Neural progenitor cell (in vitro differentiated cells): ENCODE measurements at regions not wholly inside any gene's neighbourhood (a gene's known extent, or its start where the extent isn't known, plus 50 kb on each side); places are given as distances from the start of the nearest gene placed in this dataset.
A peak's percentile ranks its signal among the peaks of the same experiment; 100 is the strongest.
"Not testable (repeated sequence)": the region's sequence is repeated elsewhere in the genome, so short reads cannot be mapped to it uniquely, and the experiment has no call there.

ENCODE experiments used
- DNase-seq: peaks from one replicate; pipeline ENCODE4 v3.0.0-alpha.2; 2016; ENCODE audit warnings: low spot score
- H2AFZ ChIP-seq: fragments of 200-600 bp; sonication (generic); replicated peaks from 2 replicates; pipeline ENCODE4 v1.6.1; 2016; ENCODE audit warnings: antibody characterized with exemption
- H3F3A ChIP-seq: fragments of 200-600 bp; sonication (generic); 2 replicates; pipeline ENCODE4 v1.6.1; 2016; ENCODE audit warnings: antibody characterized with exemption, low read depth
- H3K27ac ChIP-seq: fragments of 200-600 bp; sonication (generic); 2 replicates; pipeline ENCODE4 v1.5.1; 2016; ENCODE audit warnings: mild to moderate bottlenecking
- H3K27me3 ChIP-seq: fragments of 200-600 bp; sonication (generic); 2 replicates; pipeline ENCODE4 v1.6.1; 2016; ENCODE audit warnings: mild to moderate bottlenecking, moderate library complexity
- H3K36me3 ChIP-seq: fragments of 200-600 bp; sonication (generic); 2 replicates; pipeline ENCODE4 v1.5.1; 2016
- H3K4me1 ChIP-seq: fragments of 200-600 bp; sonication (generic); 2 replicates; pipeline ENCODE4 v1.6.1; 2016; ENCODE audit warnings: mixed run types
- H3K4me2 ChIP-seq: fragments of 200-600 bp; sonication (generic); 2 replicates; pipeline ENCODE4 v1.6.1; 2016
- H3K4me3 ChIP-seq: fragments of 200-600 bp; sonication (generic); 2 replicates; pipeline ENCODE4 v1.5.1; 2016
- H3K79me2 ChIP-seq: fragments of 200-600 bp; sonication (generic); 2 replicates; pipeline ENCODE4 v1.6.1; 2016; ENCODE audit warnings: low read depth
- H3K9ac ChIP-seq: fragments of 200-600 bp; sonication (generic); 2 replicates; pipeline ENCODE4 v1.6.1; 2016
- H3K9me3 ChIP-seq: fragments of 200-600 bp; sonication (generic); 2 replicates; pipeline ENCODE4 v1.5.1; 2016; ENCODE audit warnings: low read depth
- H4K20me1 ChIP-seq: fragments of 200-600 bp; sonication (generic); 2 replicates; pipeline ENCODE4 v1.6.1; 2016; ENCODE audit warnings: low read depth
- H3K27ac Mint-ChIP-seq: 3 replicates; pipeline ENCODE4 v1.8.0; 2021; ENCODE audit warnings: mixed read lengths
- H3K27me3 Mint-ChIP-seq: 2 replicates; pipeline ENCODE4 v1.8.0; 2022; ENCODE audit warnings: low read depth, mild to moderate bottlenecking, inconsistent platforms, moderate library complexity, mixed read lengths; ENCODE audit not compliant: insufficient read depth
- H3K36me3 Mint-ChIP-seq: 3 replicates; pipeline ENCODE4 v1.8.0; 2021; ENCODE audit warnings: mixed read lengths
- H3K4me1 Mint-ChIP-seq: 3 replicates; pipeline ENCODE4 v1.8.0; 2021; ENCODE audit warnings: mixed read lengths
- H3K4me3 Mint-ChIP-seq: 3 replicates; pipeline ENCODE4 v1.8.0; 2021; ENCODE audit warnings: mild to moderate bottlenecking, moderate library complexity, mixed read lengths
- H3K9me3 Mint-ChIP-seq: 3 replicates; pipeline ENCODE4 v1.8.0; 2020; ENCODE audit warnings: mixed read lengths
- EZH2 ChIP-seq: fragments of 200-600 bp; sonication (generic); IDR thresholded peaks from 2 replicates; pipeline ENCODE4 v1.6.1; 2017; ENCODE audit warnings: antibody characterized with exemption, mild to moderate bottlenecking, moderate library complexity
- EZH2phosphoT487 ChIP-seq: fragments of 200-600 bp; sonication (generic); IDR thresholded peaks from 2 replicates; pipeline ENCODE4 v1.6.1; 2017; ENCODE audit warnings: antibody characterized with exemption
- TF ChIP-seq, protein P1 (sequence below): fragments of 200-600 bp; sonication (generic); IDR thresholded peaks from 2 replicates; pipeline ENCODE4 v1.5.1; 2017; ENCODE audit warnings: antibody characterized with exemption, mild to moderate bottlenecking

DNA sequence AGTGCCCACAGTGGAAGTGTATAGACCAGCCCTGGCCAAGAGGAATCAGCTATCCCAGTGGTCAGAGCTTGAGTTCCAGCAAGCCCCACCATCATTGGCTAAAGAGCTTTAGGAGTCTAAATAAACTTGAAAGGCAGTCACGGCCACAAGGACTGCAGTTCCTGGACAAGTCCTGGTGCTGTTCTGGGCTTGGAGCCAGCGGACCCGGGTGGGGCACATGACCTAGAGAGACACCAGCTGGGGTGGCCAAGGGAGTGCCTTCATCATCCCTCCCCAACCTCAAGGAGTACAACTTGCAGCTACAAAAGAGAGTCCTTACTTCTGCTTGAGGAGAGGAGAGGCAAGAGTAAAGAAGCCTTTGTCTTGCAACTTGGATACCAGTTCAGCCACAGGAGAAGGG is 439.8 kb upstream of the TMEFF2 start:
- no peaks in the 10 kb centered on the region for H3K9me3 ChIP-seq
- H3K9me3 Mint-ChIP-seq, result no peaks in the 10 kb centered on the region
- no peaks in the 10 kb centered on the region for H4K20me1 ChIP-seq
- H3K9ac ChIP-seq, result no peak overlapping the region
- no peak overlapping the region for H3K4me2 ChIP-seq
- no peak overlapping the region for H3K27ac ChIP-seq
- no peaks in the 10 kb centered on the region for H3K36me3 ChIP-seq
- no peak overlapping the region for H3K27ac Mint-ChIP-seq
- DNase-seq, result no peak
- H3K79me2 ChIP-seq, result no peaks in the 10 kb centered on the region
- H3K4me3 Mint-ChIP-seq, result no peak overlapping the region
- no peak overlapping the region for H2AFZ ChIP-seq
- H3K4me1 ChIP-seq, result no peaks in the 10 kb centered on the region
- H3F3A ChIP-seq, result no peaks in the 10 kb centered on the region
- no peaks in the 10 kb centered on the region for H3K4me1 Mint-ChIP-seq
- H3K27me3 Mint-ChIP-seq, result no peaks in the 10 kb centered on the region
- H3K36me3 Mint-ChIP-seq, result no peaks in the 10 kb centered on the region
- no peak overlapping the region for H3K4me3 ChIP-seq
- no peaks in the 10 kb centered on the region for H3K27me3 ChIP-seq
- TF ChIP-seq EZH2phosphoT487 (no peak), EZH2 (no peak)
- TF ChIP-seq, protein P1, sequence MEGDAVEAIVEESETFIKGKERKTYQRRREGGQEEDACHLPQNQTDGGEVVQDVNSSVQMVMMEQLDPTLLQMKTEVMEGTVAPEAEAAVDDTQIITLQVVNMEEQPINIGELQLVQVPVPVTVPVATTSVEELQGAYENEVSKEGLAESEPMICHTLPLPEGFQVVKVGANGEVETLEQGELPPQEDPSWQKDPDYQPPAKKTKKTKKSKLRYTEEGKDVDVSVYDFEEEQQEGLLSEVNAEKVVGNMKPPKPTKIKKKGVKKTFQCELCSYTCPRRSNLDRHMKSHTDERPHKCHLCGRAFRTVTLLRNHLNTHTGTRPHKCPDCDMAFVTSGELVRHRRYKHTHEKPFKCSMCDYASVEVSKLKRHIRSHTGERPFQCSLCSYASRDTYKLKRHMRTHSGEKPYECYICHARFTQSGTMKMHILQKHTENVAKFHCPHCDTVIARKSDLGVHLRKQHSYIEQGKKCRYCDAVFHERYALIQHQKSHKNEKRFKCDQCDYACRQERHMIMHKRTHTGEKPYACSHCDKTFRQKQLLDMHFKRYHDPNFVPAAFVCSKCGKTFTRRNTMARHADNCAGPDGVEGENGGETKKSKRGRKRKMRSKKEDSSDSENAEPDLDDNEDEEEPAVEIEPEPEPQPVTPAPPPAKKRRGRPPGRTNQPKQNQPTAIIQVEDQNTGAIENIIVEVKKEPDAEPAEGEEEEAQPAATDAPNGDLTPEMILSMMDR, result no peak

DNA sequence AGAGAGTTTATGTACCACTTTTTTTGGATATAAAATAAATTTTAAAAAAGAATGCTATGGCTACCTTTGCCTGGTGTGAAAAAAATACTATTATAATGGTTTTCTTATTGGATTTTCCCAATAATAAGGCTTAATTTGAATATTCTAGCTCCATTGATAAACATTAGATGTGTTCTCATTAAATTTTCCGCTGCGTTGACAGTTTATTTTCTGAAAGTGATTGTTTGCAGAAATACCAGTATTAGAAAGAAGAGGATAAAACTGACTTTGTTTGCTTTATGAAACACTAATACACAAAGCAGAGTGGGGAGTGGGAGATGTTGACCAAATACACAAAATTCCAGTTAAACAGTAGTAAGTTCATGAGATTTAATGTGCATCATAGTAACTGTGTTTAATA is 433.3 kb upstream of the TMEFF2 start:
- Histone ChIP-seq H2AFZ (no peak overlapping the region), H3K4me3 (no peak overlapping the region), H4K20me1 (no peaks in the 10 kb centered on the region), H3K36me3 (no peaks in the 10 kb centered on the region), H3K9ac (no peak overlapping the region), H3K79me2 (no peaks in the 10 kb centered on the region), H3K27ac (no peak overlapping the region), H3K27me3 (no peaks in the 10 kb centered on the region), H3K4me2 (no peak overlapping the region), H3K9me3 (no peaks in the 10 kb centered on the region), H3K4me1 (no peaks in the 10 kb centered on the region), H3F3A (no peaks in the 10 kb centered on the region)
- Mint-ChIP-seq H3K27me3 (no peaks in the 10 kb centered on the region), H3K4me3 (no peak overlapping the region), H3K27ac (no peak overlapping the region), H3K36me3 (no peaks in the 10 kb centered on the region), H3K4me1 (no peaks in the 10 kb centered on the region), H3K9me3 (no peaks in the 10 kb centered on the region)
- no peak for TF ChIP-seq EZH2
- TF ChIP-seq, protein P1, result no peak
- no peak for TF ChIP-seq EZH2phosphoT487
- DNase-seq, result no peak

DNA sequence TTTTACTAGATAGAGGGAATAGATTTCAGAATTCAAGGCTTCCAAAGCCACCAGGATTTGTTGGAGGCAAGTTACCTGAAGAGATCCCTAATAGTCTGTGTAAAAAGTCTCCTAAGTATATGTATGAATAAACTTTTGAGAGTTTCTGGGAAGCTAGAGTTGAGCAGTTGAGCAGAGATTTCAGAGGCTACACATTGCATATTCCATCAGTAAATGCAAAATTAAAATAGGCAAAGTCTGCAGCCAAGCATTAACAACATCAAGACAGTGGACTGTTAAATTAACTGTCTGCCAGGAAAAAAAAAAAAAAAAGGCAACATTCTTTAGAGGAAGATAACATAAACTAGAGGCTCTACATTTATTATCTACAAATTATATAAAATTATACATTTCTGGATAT is 420.4 kb upstream of the TMEFF2 start:
- Histone ChIP-seq H3K79me2 (no peaks in the 10 kb centered on the region), H3K4me1 (no peaks in the 10 kb centered on the region), H3F3A (no peaks in the 10 kb centered on the region), H3K9me3 (no peaks in the 10 kb centered on the region), H3K9ac (no peak overlapping the region), H3K36me3 (no peaks in the 10 kb centered on the region), H3K4me3 (no peak overlapping the region), H3K4me2 (no peak overlapping the region), H3K27ac (no peak overlapping the region), H2AFZ (no peak overlapping the region), H4K20me1 (no peaks in the 10 kb centered on the region), H3K27me3 (no peaks in the 10 kb centered on the region)
- Mint-ChIP-seq H3K27ac (no peak overlapping the region), H3K4me3 (no peak overlapping the region), H3K4me1 (peaks cover 3% of the 10 kb centered on the region), H3K27me3 (no peaks in the 10 kb centered on the region), H3K9me3 (no peaks in the 10 kb centered on the region), H3K36me3 (no peaks in the 10 kb centered on the region)
- no peak for TF ChIP-seq EZH2
- no peak for TF ChIP-seq EZH2phosphoT487
- TF ChIP-seq, protein P1, result no peak
- DNase-seq, result no peak

DNA sequence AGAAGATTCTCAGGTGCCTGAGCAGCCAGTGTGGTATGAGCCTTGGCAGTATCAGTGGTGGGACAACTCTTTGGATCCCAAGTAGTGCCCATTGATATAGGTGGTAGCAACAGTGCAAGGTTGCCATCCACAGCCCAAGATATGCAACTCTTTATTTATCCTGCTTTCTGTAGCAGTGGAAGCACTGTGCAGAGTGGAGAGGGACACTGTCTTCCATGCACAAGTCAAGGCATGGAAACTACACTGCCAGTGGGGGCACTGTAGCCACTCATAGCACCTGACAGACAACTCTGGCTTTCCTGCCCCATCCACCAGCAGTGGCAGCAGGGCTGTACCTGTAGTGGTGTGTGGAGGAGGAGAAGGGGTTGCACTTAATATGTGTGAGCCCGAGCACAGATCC is 409.6 kb upstream of the TMEFF2 start:
- H3K27ac Mint-ChIP-seq, result no peak overlapping the region

DNA sequence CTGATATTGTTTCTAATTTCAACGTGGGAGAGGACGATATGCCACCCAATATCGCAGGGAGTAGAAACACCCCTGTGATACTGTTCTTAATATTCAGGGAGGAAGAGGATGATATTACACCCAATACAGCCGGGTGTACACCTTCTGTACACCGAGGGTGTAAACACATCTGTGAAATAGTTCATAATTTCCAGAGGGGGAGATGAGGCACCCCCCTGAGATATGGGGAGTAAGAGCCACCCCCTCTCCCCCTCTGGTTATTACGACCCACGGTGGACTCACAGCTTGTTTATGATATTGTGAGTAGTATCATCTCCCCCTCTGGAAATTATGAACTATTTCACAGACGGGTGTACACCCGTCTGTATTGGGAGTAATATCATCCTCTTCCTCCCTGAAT is 403.9 kb upstream of the TMEFF2 start:
- not testable (repeated sequence) for H3K27ac Mint-ChIP-seq, H3K27ac ChIP-seq, H3K36me3 Mint-ChIP-seq, H2AFZ ChIP-seq, H3K4me3 ChIP-seq, H3K36me3 ChIP-seq, H3K27me3 ChIP-seq, H3K79me2 ChIP-seq, H3K9me3 Mint-ChIP-seq, DNase-seq, H4K20me1 ChIP-seq, H3K4me1 Mint-ChIP-seq, H3F3A ChIP-seq, H3K27me3 Mint-ChIP-seq, H3K4me3 Mint-ChIP-seq, H3K4me1 ChIP-seq, H3K4me2 ChIP-seq, H3K9ac ChIP-seq, H3K9me3 ChIP-seq

More for the DNA sequence above, 409.6 kb upstream of the TMEFF2 start:
- no peak overlapping the region for H3K4me3 Mint-ChIP-seq
- Histone ChIP-seq H3K4me2 (no peak overlapping the region), H2AFZ (no peak overlapping the region), H3K27me3 (no peaks in the 10 kb centered on the region), H3K9ac (no peak overlapping the region), H3K36me3 (no peaks in the 10 kb centered on the region), H3K4me1 (no peaks in the 10 kb centered on the region), H3K4me3 (no peak overlapping the region), H3F3A (no peaks in the 10 kb centered on the region), H3K27ac (no peak overlapping the region), H3K9me3 (no peaks in the 10 kb centered on the region), H4K20me1 (no peaks in the 10 kb centered on the region), H3K79me2 (no peaks in the 10 kb centered on the region)
- DNase-seq, result peak; percentile 1
- no peaks in the 10 kb centered on the region for H3K27me3 Mint-ChIP-seq
- no peak for TF ChIP-seq EZH2phosphoT487
- TF ChIP-seq, protein P1, result no peak
- TF ChIP-seq EZH2, result no peak
- peaks cover 6% of the 10 kb centered on the region for H3K9me3 Mint-ChIP-seq
- H3K36me3 Mint-ChIP-seq, result no peaks in the 10 kb centered on the region
- no peaks in the 10 kb centered on the region for H3K4me1 Mint-ChIP-seq
